ENCODE measurements at regions not wholly inside any gene's neighbourhood (a gene's known extent, or its start where the extent isn't known, plus 50 kb on each side); places are given as distances from the start of the nearest gene placed in this dataset.

DNA sequence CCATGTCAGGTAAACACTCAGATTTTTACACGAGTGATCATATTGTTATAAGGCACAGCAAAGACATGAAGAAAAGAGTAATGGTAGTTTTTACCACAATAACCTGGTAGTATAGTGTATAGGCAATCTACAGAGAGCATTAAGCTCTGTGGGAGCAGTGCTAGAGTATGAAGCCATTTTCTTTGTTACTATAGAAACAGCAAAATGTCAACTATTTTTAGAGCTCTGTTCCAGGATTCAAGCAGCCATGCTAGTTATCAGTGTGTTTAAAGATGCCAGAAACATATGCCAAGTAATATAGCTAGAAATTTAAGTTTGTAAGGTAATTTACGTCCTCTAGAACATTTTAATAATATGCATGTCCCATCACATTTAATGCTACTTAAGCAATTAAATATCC, 77.6 kb upstream of the RGS18 start:
- Histone ChIP-seq H3K4me3 (ENCODE audit: insufficient read depth, low read depth, low read length) (no peak overlapping the region), H3K36me3 (replicated peaks; ENCODE audit: control insufficient read depth, insufficient read depth, low read length) (no peaks in the 10 kb centered on the region), H3K27me3 (ENCODE audit: control insufficient read depth, insufficient read depth, low read length) (no peaks in the 10 kb centered on the region)
- no peak for DNase-seq

DNA sequence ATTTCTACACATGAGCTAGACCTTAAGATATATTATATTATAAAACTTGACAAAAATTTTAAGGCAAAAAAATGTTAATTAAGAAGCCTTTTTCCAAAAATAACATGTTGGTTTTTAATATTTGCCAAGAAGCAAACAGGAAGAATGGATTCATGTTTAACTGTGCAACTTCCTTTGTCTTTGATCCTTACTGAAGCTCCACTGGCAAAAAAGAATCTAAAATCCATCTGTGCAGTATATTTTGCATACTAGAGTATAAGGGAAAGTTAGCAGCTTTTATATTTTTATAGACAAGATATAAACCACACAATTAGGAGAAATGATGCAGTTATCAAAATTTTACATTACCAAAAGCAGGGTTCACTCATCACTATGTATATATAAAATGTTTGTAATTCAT, 76.9 kb upstream of the RGS18 start:
- DNase-seq: no peak
- Histone ChIP-seq H3K36me3 (replicated peaks; ENCODE audit: control insufficient read depth, insufficient read depth, low read length) (no peaks in the 10 kb centered on the region), H3K4me3 (ENCODE audit: insufficient read depth, low read depth, low read length) (no peak overlapping the region), H3K27me3 (ENCODE audit: control insufficient read depth, insufficient read depth, low read length) (no peaks in the 10 kb centered on the region)

DNA sequence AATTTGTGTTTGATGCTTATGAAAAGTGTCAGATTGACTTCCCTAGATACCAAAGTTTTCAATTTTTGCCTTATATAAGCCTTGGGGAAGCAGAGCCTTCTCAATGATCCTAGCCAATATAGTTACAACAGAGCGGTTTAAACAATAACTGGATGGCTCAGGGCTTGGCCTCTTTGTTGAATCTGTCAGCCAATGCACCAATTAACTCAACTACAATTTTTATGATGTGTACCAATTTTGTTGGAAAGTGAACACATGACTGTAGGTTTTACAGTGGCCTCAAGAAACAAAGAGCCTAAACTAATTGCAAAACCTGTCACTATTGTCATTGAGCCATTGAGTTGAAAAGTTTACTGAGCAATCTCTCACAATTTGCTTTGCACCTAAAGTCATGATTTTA, 71.6 kb upstream of the RGS18 start:
- H3K36me3 ChIP-seq (replicated peaks; ENCODE audit: control insufficient read depth, insufficient read depth, low read length): no peaks in the 10 kb centered on the region
- H3K27me3 ChIP-seq (ENCODE audit: control insufficient read depth, insufficient read depth, low read length): no peaks in the 10 kb centered on the region
- DNase-seq: no peak
- H3K4me3 ChIP-seq (ENCODE audit: insufficient read depth, low read depth, low read length): no peak overlapping the region

DNA sequence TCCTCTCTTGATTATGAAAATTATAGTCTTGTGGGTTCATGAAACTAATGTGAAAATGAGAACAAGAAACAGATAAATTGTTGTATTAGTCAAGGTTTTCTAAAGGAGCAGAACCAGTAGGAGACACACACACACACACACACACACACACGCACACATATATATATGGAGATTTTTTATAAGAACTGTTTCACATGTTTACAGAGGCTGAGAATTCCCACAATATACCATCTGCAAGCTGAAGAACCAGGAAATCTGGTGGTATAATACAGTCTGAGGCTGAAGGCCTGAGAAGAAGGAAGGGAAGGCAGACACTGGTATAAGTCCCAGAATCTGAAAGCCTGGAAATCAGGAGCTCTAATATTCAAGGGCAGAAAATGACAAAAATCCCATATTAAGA, 70.9 kb upstream of the RGS18 start:
- Histone ChIP-seq H3K36me3 (replicated peaks; ENCODE audit: control insufficient read depth, insufficient read depth, low read length) (no peaks in the 10 kb centered on the region), H3K27me3 (ENCODE audit: control insufficient read depth, insufficient read depth, low read length) (no peaks in the 10 kb centered on the region), H3K4me3 (ENCODE audit: insufficient read depth, low read depth, low read length) (no peak overlapping the region)
- DNase-seq: no peak

DNA sequence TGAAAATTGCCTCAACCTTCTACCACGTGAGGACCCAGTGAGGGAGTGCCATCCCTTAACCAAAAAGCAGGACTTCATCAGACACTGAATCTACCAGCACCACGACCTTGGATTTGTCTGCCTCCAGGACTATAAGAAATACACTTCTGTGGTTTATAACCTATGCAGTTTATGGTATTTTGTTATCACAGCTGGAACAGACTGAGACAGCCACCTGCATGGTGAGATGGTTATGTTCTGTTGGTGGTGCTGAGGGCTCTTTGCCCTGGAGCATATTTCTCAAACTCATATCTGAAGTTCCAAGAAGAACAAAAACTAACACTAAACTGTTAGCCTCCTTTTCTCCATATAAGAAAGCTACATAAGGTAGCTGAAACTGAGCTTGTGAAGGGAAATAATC, 69.8 kb upstream of the RGS18 start:
- Histone ChIP-seq H3K36me3 (replicated peaks; ENCODE audit: control insufficient read depth, insufficient read depth, low read length) (no peaks in the 10 kb centered on the region), H3K4me3 (ENCODE audit: insufficient read depth, low read depth, low read length) (no peak overlapping the region), H3K27me3 (ENCODE audit: control insufficient read depth, insufficient read depth, low read length) (no peaks in the 10 kb centered on the region)
- no peak for DNase-seq

- DNase-seq: no peak
- no peaks in the 10 kb centered on the region for H3K36me3 ChIP-seq (replicated peaks; ENCODE audit: control insufficient read depth, insufficient read depth, low read length)
- peaks cover 2% of the 10 kb centered on the region; the same call in 1 of the 2 replicates for H3K27me3 ChIP-seq (ENCODE audit: control insufficient read depth, insufficient read depth, low read length)
- H3K4me3 ChIP-seq (ENCODE audit: insufficient read depth, low read depth, low read length): no peak overlapping the region
Measured at GRCh38 chr1:192098001-192098400, 60.3 kb upstream of the RGS18 start.

GRCh38 chr1:192099328-192099727, 58.9 kb upstream of the RGS18 start:
- no peaks in the 10 kb centered on the region for H3K36me3 ChIP-seq (replicated peaks; ENCODE audit: control insufficient read depth, insufficient read depth, low read length)
- H3K4me3 ChIP-seq (ENCODE audit: insufficient read depth, low read depth, low read length): no peak overlapping the region
- H3K27me3 ChIP-seq (ENCODE audit: control insufficient read depth, insufficient read depth, low read length): peaks cover 2% of the 10 kb centered on the region; the same call in 1 of the 2 replicates
- no peak for DNase-seq

GRCh38 chr1:192100686-192101468, 57.4 kb upstream of the RGS18 start:
- H3K36me3 ChIP-seq (replicated peaks; ENCODE audit: control insufficient read depth, insufficient read depth, low read length): no peaks in the 10 kb centered on the region
- no peak overlapping the region for H3K4me3 ChIP-seq (ENCODE audit: insufficient read depth, low read depth, low read length)
- H3K27me3 ChIP-seq (ENCODE audit: control insufficient read depth, insufficient read depth, low read length): peaks cover 2% of the 10 kb centered on the region; the same call in 1 of the 2 replicates
- DNase-seq: no peak

- no peak for DNase-seq
- Histone ChIP-seq H3K4me3 (ENCODE audit: insufficient read depth, low read depth, low read length) (no peak overlapping the region), H3K36me3 (replicated peaks; ENCODE audit: control insufficient read depth, insufficient read depth, low read length) (no peaks in the 10 kb centered on the region), H3K27me3 (ENCODE audit: control insufficient read depth, insufficient read depth, low read length) (peaks cover 2% of the 10 kb centered on the region; the same call in 1 of the 2 replicates)
Measured at GRCh38 chr1:192104128-192104527, 54.1 kb upstream of the RGS18 start.

DNA sequence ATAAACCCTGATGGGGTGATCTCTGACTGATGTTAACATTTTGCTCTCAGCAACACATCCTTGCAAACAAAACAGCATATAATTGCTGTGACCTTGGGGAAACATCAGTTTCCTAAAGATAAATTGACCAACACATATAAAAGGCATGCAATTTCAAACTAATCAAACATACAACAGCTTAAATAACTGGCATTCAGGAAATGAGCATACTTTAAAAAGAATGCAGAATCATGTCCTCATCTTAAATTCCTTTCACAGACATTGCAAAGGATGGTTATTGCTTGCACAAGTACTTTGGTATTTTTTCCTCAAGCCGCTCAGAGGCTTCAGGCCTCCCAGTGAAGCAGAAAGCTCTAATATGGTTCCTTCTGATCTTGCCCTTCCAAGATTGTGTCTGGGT, 53.4 kb upstream of the RGS18 start:
- Histone ChIP-seq H3K4me3 (ENCODE audit: insufficient read depth, low read depth, low read length) (no peak overlapping the region), H3K27me3 (ENCODE audit: control insufficient read depth, insufficient read depth, low read length) (peaks cover 1% of the 10 kb centered on the region; the same call in 1 of the 2 replicates), H3K36me3 (replicated peaks; ENCODE audit: control insufficient read depth, insufficient read depth, low read length) (no peaks in the 10 kb centered on the region)
- no peak for DNase-seq

- Histone ChIP-seq H3K27me3 (ENCODE audit: control insufficient read depth, insufficient read depth, low read length) (no peaks in the 10 kb centered on the region; the same call in 1 of the 2 replicates), H3K4me3 (ENCODE audit: insufficient read depth, low read depth, low read length) (no peak overlapping the region), H3K36me3 (replicated peaks; ENCODE audit: control insufficient read depth, insufficient read depth, low read length) (no peaks in the 10 kb centered on the region)
- no peak for DNase-seq
Measured at GRCh38 chr1:192108161-192108560, 50.1 kb upstream of the RGS18 start.

All from H7 (cell line).